GM12873 (cell line): ENCODE measurements at regions not wholly inside any gene's neighbourhood (a gene's known extent, or its start where the extent isn't known, plus 50 kb on each side); places are given as distances from the start of the nearest gene placed in this dataset.

Experiments
- CTCF ChIP-seq: IDR thresholded peaks from 2 replicates; pipeline ENCODE4 v1.5.1; 2012; ENCODE audit warnings: low read depth, mild to moderate bottlenecking, moderate library complexity, low read length, control low read depth; ENCODE audit not compliant: insufficient read depth; ENCODE audit errors: missing control alignments

GRCh38 chr20:48333707-48334106 lies 494.1 kb downstream of the PREX1 start:
- TF ChIP-seq CTCF: no peak

- no peak for TF ChIP-seq CTCF
Observed at GRCh38 chr20:48332555-48332954, 495.2 kb downstream of the PREX1 start.

GRCh38 chr20:48331518-48332286 lies 496.1 kb downstream of the PREX1 start:
- no peak for TF ChIP-seq CTCF

- TF ChIP-seq CTCF: peak; percentile 42
Observed at GRCh38 chr20:48329676-48330664, 497.8 kb downstream of the PREX1 start.

GRCh38 chr20:48329031-48329615 lies 498.7 kb downstream of the PREX1 start:
- TF ChIP-seq CTCF: no peak

- no peak for TF ChIP-seq CTCF
Observed at GRCh38 chr20:48326868-48327267, 500.9 kb downstream of the PREX1 start.

GRCh38 chr20:48326434-48326691 lies 501.4 kb downstream of the PREX1 start:
- no peak for TF ChIP-seq CTCF
